HG03135 (cell line): ENCODE measurements at regions not wholly inside any gene's neighbourhood (a gene's known extent, or its start where the extent isn't known, plus 50 kb on each side); places are given as distances from the start of the nearest gene placed in this dataset.

Source experiments
- ATAC-seq: cut with Tn5 transposase; IDR thresholded peaks from one replicate; pipeline ENCODE4 v1.9.1; 2021; ENCODE audit warnings: mild to moderate bottlenecking, moderate library complexity; ENCODE audit not compliant: unreplicated experiment

- ATAC-seq, result no peak
Observed at GRCh38 chr1:163725551-163725950, 403.8 kb downstream of the NUF2 start.

GRCh38 chr1:163730411-163730821 lies 408.7 kb downstream of the NUF2 start:
- no peak for ATAC-seq

DNA sequence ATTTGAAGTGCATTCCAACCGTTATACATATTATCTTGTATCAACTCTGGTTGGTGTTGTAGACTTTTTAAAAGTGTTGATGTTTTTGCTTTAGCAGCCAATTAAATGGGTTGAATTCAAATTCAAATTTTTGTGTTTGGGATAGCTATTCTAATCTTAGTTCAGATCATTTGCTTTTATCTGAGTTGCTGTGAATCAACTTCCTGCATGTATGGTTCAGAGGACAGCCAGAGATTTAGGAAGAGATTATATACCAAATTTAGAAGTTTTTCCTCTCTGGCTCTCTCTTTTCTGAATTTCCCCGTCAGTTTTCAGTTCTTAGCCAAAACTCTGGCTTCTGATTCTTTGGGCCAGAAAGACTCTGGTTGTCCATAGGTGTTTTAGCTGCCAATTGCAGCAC lies 415.5 kb downstream of the NUF2 start:
- ATAC-seq, result no peak

DNA sequence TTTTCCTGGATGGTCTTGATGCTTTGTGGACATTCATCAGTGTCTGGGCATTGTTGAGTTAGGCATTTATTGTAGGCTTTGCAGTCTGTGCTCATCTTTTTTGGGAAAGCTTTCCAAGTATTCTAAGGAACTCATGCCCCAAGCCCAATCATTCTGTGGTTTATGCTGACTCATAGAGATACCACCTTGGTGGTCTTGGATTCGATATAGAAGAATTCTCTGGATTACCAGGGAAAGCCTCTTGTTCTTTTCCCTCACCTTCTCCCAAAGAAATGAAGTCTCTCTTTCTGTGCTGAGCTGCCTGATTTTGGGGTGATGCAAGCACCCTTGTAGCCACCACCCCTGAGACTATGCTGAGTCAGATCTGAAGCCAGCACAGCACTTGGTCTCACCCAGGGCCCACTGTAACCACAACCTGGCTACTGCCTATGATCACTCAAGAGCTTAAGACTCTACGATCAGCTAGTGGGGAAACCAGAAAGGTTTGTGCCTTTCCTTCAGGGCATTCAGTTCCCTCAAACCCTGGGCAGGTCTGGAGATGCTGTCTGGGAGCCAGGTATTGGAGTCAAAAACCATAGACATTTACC lies 422.6 kb downstream of the NUF2 start:
- ATAC-seq, result no peak

DNA sequence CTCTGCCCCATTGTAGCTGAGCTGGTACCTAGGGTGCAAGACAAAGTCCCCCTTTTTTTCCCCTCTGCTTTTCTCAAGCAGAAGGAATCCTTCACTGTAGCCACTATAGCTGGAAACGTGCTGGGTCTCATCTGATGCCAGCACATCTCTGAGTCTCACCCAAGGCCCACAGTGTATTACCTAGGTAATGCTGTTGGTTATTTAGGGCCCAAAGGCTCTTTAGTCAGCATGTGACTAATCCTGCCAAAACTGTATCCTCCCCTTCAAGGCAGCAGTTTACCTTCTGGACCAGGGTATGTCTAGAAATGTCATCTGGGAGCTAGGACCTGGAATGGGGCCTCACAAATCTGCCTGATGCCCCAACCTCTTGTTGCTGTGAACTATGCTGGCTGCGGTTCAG lies 423.4 kb downstream of the NUF2 start:
- no peak for ATAC-seq

DNA sequence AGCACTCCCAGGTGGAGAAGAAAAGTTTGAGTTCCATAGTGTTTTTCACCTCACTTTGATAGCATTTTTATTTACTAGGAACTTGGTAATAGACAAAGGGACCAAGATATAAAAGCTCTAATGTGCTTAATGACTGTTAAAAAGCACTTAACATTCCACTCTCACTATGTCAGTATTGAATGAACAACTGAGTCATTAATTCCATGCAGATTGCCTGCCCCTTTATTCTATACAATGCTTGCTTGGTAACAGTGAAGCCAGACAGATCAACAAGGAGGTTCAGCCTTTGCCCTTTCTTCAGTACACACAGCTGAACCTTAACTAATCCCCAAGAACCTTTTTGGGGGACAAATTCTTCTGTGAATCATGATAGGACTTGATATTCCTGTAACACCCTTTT lies 425.5 kb downstream of the NUF2 start:
- no peak for ATAC-seq

GRCh38 chr1:163747855-163748254 lies 426.1 kb downstream of the NUF2 start:
- no peak for ATAC-seq

DNA sequence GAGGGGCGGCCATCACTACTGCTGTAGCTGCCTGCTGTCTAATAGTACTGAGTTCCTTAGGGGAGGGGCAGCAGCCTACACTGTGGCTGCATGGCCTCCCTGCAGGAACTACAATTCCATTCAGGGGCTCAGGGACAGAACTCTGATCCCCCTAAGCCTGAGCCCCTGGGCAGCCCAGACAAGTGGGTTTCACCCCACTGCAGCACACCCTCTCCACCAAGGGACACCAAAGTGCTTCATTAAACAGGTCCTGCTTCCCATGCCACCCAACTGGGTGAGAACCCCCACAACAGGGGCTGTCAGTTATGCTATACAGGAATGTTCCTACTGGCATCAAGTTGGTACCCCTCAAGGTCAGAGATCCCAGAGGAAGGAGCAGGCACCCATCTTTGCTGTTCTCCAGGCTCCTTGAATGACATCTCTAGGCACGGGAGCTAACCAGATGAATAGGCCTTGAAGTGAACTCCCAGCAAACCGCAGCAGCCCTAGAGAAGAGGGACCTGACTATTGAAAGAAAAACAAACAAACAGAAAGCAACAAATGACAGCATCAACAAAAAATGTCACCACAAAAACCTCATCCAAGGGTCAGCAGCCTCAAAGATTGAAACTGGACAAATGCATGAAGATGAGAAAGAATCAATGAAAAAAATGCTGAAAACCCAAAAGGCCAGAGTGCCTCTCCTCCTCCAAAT lies 437.4 kb downstream of the NUF2 start:
- no peak for ATAC-seq

DNA sequence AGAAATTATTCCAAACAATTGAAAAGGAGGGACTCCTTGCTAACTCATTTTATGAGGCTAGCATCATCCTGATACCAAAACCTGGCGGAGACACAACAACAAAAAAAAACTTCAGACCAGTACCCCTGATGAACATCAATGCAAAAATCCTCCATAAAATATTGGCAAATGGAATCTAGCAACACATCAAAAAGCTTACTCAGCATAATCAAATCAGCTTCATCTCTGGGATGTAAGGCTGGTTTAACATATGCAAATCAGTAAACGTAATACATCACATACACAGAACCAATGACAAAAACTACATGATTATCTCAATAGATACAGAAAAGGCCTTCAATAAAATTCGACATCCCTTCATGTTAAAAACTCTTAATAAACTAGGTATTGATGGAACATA lies 440.1 kb downstream of the NUF2 start:
- ATAC-seq, result no peak

DNA sequence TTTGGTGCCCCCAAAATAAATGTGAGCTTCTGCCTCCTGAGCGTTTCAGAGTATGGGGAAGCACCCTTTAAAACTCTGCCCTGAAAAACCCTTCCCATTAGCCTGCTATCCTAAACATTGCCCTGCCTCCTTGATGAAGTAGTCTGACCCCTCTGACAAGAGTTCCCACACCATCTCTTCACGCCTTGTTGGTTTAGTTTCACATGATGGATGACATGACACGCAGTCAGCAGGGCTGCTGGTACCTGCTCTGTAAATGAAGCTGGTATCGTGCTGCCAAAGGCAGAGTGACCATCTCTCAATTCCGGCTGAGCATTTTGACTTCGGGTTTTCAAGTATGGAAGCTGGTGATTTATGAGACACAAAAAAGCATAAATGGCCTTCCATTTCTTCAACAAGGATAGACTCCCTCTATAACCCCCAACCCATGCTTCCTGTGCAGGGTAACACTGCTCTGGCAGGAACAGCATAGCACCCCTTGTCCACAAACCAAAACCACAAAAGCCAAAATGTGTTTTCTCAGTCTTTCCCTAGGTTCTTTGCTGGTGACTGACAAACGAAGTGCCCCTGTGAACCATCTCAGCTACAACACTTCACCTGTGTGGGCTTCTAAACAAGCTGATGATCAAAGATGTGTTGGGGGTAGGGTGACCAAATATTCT lies 444.6 kb downstream of the NUF2 start:
- ATAC-seq, result no peak

DNA sequence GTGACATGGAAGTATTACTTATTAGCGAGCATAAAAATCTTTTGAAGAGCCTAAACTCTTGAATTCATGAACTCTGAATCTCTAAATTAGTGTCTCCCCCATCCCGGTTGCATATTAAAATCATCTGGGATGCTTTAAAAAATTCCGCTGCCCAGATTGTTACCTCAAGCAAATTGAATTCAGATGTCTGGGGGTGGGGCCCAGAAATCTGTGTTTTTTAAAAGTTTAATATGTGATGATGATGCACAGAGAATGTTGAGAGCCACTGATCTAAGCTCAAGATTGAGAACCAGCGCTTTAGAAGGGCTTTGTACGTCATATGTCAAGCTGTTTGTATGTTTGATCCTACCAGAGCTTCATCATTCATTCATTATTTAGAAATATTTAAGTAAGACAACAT lies 446.8 kb downstream of the NUF2 start:
- ATAC-seq, result no peak

- ATAC-seq, result no peak
Observed at GRCh38 chr1:163770265-163770664, 448.5 kb downstream of the NUF2 start.

DNA sequence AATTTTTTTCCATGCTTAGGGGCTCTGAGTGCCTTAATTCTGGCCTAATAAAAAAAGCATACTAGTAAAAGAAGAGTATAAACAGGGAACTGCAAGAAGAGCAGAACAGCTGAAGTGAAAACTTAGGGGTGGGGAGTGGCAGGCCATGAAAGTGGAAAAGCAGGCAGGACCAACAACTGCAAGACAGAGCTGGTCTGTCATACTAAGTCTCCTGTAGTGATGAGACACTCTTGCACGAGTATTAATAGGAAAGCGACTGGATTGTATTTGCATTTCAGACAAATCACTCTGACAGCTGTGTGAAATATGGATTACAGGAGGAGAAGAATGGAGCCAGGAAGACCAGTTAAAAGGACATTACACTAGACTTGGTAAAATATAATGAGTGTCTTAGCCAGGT lies 449.9 kb downstream of the NUF2 start:
- ATAC-seq, result no peak

DNA sequence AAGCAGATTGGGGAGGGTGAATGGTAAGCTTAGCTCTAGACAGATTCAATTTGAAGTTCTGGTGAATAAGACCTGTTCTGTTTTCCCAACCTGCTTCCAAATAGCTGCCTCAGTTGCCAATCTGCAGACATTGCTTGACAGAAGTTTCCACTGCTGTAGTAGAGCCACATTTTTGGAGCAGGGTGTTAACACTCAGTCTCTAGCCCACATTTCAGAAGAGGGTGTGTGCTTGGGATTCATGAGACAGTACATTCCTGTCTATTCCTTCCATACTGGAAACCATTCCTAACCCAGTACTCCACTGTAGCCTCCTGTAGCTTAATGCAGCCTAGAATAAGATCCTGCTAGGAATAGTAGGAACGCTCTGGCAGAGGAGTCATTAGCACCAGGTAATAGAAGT lies 450.5 kb downstream of the NUF2 start:
- ATAC-seq, result no peak

DNA sequence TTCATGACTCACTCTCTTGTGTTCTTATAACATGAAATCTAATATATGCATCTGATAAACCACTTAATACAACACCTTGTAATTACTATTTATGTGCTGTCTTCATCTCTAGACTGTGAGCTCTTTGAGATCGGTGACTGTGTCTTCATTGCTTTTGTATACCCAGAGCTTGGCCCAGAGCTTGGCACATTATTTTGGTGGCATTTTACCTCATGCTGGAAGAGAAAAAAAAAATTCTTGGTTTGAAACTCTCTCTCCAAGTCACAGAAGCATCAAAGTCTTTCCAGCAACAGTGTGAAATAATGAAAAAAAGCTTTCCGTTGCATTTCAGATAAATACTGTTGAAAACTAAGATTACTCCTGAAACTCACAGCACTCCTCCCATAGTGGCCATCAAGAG lies 451.6 kb downstream of the NUF2 start:
- ATAC-seq, result no peak

GRCh38 chr1:163774401-163774945 lies 452.7 kb downstream of the NUF2 start:
- no peak for ATAC-seq

DNA sequence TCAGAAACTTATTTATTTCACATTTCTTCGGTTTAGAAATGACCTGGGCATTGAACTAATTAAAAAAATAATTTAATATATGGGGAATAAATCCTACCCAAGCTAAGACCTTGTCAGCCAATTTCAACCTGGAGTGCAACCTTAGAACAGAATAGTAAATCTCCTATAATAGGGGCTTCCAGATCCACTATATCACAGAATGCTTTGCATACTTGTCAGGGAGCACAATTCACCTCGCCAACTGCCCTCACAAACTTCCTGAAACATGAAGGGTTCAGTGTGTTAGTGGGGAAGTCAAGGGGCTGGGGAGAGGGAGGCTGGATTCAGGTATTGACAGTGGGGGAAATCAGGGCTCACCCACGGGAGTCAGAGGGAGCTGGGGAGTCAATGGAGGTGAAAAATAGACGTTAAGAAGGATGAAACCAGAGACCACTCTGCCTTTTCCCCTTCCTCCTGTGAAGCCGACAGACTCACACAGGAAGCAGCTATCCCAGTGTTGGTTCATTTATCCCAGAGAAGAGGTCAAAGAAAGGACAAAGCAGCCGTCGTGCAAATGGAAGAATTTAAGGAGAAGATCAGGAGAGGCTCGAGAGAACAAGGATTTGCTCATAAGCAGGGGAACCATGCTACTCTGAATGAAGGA lies 453.3 kb downstream of the NUF2 start:
- no peak for ATAC-seq

- ATAC-seq, result no peak
Observed at GRCh38 chr1:163777205-163777604, 455.5 kb downstream of the NUF2 start.

DNA sequence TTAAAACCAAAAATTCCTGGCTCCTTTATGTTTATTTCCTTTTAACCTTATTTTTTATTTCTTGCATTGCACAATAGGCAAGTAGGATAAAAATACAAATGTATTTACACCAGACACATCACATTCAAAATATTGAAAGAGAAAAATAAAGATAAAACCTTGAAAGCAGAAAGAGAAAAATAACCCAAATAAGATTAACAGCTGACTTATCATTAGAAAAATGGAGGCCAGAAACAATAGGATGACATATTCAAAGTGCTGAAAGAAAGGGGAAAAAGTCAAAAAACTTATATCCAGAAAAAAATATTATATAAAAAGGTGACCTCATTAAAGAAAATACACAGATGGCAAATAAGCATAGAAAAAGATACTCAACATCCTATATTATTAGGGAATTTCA lies 459.4 kb downstream of the NUF2 start:
- ATAC-seq, result no peak

DNA sequence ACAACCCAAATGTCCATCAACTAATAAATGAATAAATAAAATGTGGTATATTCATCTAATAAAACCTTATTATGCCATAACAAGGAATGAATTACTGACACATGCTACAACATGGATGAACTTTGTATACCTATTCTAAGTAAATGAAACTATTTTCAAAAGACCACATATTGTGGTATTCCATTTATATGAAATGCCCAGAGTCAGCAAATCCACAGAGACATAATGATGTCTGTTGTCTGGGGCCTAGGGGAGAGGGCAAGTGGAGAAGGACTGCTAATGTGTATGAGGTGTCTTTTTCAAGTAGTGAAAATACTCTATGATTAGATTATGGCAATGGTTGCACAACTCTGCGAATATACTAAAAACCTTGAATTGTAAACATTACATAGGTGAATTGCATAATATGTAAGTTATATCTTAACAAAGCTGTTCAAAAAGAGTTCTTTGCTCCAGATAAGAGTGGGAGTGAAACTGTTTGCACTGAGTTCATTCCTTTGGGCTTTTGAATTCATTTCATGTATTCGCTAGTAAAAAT lies 464.2 kb downstream of the NUF2 start:
- no peak for ATAC-seq

DNA sequence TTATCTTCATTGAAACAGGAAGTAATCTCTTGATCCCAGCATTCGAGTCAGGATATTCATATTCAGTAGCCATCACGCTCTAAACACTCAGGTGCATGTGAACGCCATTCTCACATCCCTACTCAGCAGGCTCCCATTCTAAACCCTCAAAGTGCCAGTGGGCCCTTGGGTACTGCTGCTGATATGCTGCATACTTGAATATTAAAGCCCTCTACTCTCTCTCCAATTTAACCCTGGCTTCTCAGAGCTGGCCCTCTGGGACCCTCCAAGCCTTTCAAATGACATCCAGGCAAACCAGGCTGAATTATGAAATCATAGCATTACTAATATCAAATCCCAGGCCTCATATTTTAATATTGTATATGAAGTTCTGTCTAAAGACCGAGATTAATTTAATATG lies 468.2 kb downstream of the NUF2 start:
- ATAC-seq, result no peak
